H1 (cell line): ENCODE measurements at regions not wholly inside any gene's neighbourhood (a gene's known extent, or its start where the extent isn't known, plus 50 kb on each side); places are given as distances from the start of the nearest gene placed in this dataset.

Experiments used
- CTCF ChIA-PET: fragments of 300-600 bp; sonication (Branson Sonifier 250); formaldehyde crosslinking; loops from one replicate; lab custom pipeline; 2021; ENCODE audit not compliant: partially characterized antibody; lab: Charles Lee
- POLR2A ChIA-PET: fragments of 300-600 bp; sonication (Branson Sonifier 250); formaldehyde crosslinking; loops from one replicate; lab custom pipeline; 2021; ENCODE audit warnings: inconsistent platforms; ENCODE audit not compliant: partially characterized antibody; lab: Charles Lee
- DNase-seq, 2 experiments: peaks; one replicate each; pipeline versions ENCODE4 v3.0.0 to v3.0.0-alpha.2; 2010 to 2022; ENCODE audit warnings: low spot score in 2 of 2, low read depth in 1 of 2, mixed read lengths in 1 of 2
- FAIRE-seq: peaks from 2 replicates; lab custom pipeline; 2011; peaks lifted over from hg19 to GRCh38; lab: Jason Lieb, UNC
- H2AFZ ChIP-seq: 2 replicates; pipeline ENCODE4 v1.8.1; 2012; ENCODE audit warnings: low read length, inconsistent platforms
- H2AK5ac ChIP-seq: 2 replicates; pipeline ENCODE4 v1.6.1; 2013; ENCODE audit warnings: low read depth, low read length
- H2BK120ac ChIP-seq: replicated peaks from 2 replicates; pipeline ENCODE3; 2013; ENCODE audit warnings: low read depth, low read length, inconsistent platforms
- H2BK12ac ChIP-seq: 2 replicates; pipeline ENCODE4 v1.6.1; 2013; ENCODE audit warnings: low read depth, low read length
- H2BK15ac ChIP-seq: 2 replicates; pipeline ENCODE4 v1.6.1; 2013; ENCODE audit warnings: low read length
- H2BK20ac ChIP-seq: 2 replicates; pipeline ENCODE4 v1.6.1; 2013; ENCODE audit warnings: low read length
- H2BK5ac ChIP-seq: 2 replicates; pipeline ENCODE4 v1.6.1; 2013; ENCODE audit warnings: low read depth, low read length
- H3K14ac ChIP-seq: 2 replicates; pipeline ENCODE4 v1.6.1; 2013; ENCODE audit warnings: inconsistent platforms; ENCODE audit not compliant: insufficient read length
- H3K18ac ChIP-seq: 2 replicates; pipeline ENCODE4 v1.6.1; 2013; ENCODE audit warnings: low read length; ENCODE audit errors: extremely low read depth
- H3K23ac ChIP-seq: 2 replicates; pipeline ENCODE4 v1.6.1; 2013; ENCODE audit warnings: inconsistent platforms; ENCODE audit not compliant: insufficient read length
- H3K23me2 ChIP-seq: 2 replicates; pipeline ENCODE4 v1.6.1; 2013; ENCODE audit warnings: low read depth, low read length
- H3K27ac ChIP-seq: 2 replicates; pipeline ENCODE4 v1.6.1; 2011; ENCODE audit warnings: low read depth, low read length, inconsistent platforms
- H3K27me3 ChIP-seq, 4 experiments: replicated peaks in 1 of 4; 1 replicate in 1 of 4; 2 replicates in 3 of 4; pipeline versions ENCODE4 v1.6.1 to v1.8.1; 2011 to 2013; ENCODE audit warnings: low read length in 3 of 4, mild to moderate bottlenecking in 3 of 4, inconsistent platforms in 2 of 4, mixed read lengths in 2 of 4, moderate library complexity in 1 of 4; ENCODE audit not compliant: control insufficient read depth in 3 of 4, insufficient read depth in 3 of 4; ENCODE audit errors: extremely low read depth in 1 of 4
- H3K36me3 ChIP-seq, 4 experiments: 2 replicates each; pipeline versions ENCODE4 v1.6.1 to v1.8.1; 2011 to 2013; ENCODE audit warnings: mild to moderate bottlenecking in 4 of 4, low read length in 3 of 4, moderate library complexity in 2 of 4, control low read depth in 1 of 4, inconsistent platforms in 1 of 4; ENCODE audit not compliant: insufficient read depth in 4 of 4, control insufficient read depth in 2 of 4
- H3K4ac ChIP-seq: replicated peaks from 2 replicates; pipeline ENCODE3; 2013; ENCODE audit warnings: low read length, low read depth, mixed read lengths, inconsistent platforms; ENCODE audit not compliant: insufficient read length
- H3K4me1 ChIP-seq, 4 experiments: replicated peaks in 1 of 4; 1 replicate in 1 of 4; 2 replicates in 3 of 4; pipeline versions ENCODE4 v1.6.1 to v1.8.1; 2011 to 2013; ENCODE audit warnings: low read length in 3 of 4, inconsistent platforms in 2 of 4, mixed read lengths in 1 of 4; ENCODE audit not compliant: insufficient read depth in 4 of 4, control insufficient read depth in 3 of 4
- H3K4me2 ChIP-seq, 2 experiments: 2 replicates each; pipeline versions ENCODE4 v1.6.1 to v1.8.1; 2011 to 2013; ENCODE audit warnings: low read depth in 2 of 2, low read length in 2 of 2, control low read depth in 1 of 2, inconsistent platforms in 1 of 2, mild to moderate bottlenecking in 1 of 2; ENCODE audit not compliant: insufficient read depth in 1 of 2
- H3K4me3 ChIP-seq, 4 experiments: fragments of 200-600, 300-600 bp in 1 of 4; sonication (generic), shearing (Covaris generic), sonication (Bioruptor Twin) in 1 of 4; 2 replicates each; pipeline versions ENCODE4 v1.5.1 to v1.8.1; 2011 to 2016; ENCODE audit warnings: low read length in 4 of 4, low read depth in 3 of 4, control low read depth in 2 of 4, inconsistent platforms in 2 of 4, mild to moderate bottlenecking in 2 of 4, mixed read lengths in 1 of 4, moderate library complexity in 1 of 4; ENCODE audit not compliant: insufficient read depth in 2 of 4; ENCODE audit errors: extremely low read depth in 1 of 4
- H3K56ac ChIP-seq: replicated peaks from 2 replicates; pipeline ENCODE3; 2013; ENCODE audit warnings: low read depth, mild to moderate bottlenecking, mixed read lengths, low read length, inconsistent platforms; ENCODE audit not compliant: insufficient read length
- H3K79me1 ChIP-seq: 2 replicates; pipeline ENCODE4 v1.6.1; 2013; ENCODE audit warnings: low read depth, low read length, control low read depth
- H3K79me2 ChIP-seq, 2 experiments: 2 replicates each; pipeline versions ENCODE4 v1.6.1 to v1.8.1; 2012 to 2013; ENCODE audit warnings: low read length in 2 of 2, mild to moderate bottlenecking in 2 of 2, inconsistent platforms in 1 of 2; ENCODE audit not compliant: insufficient read depth in 2 of 2, control insufficient read depth in 1 of 2
- H3K9ac ChIP-seq, 4 experiments: replicated peaks in 1 of 4; 1 replicate in 1 of 4; 2 replicates in 3 of 4; pipeline versions ENCODE4 v1.6.1 to v1.8.1; 2011 to 2013; ENCODE audit warnings: low read depth in 3 of 4, low read length in 3 of 4, control low read depth in 2 of 4, mild to moderate bottlenecking in 2 of 4, moderate library complexity in 2 of 4, inconsistent platforms in 1 of 4; ENCODE audit errors: extremely low read depth in 1 of 4
- H3K9me3 ChIP-seq, 2 experiments: 2 replicates each; pipeline versions ENCODE4 v1.6.1 to v1.8.1; 2012 to 2013; ENCODE audit warnings: mild to moderate bottlenecking in 2 of 2, moderate library complexity in 2 of 2, control low read depth in 1 of 2, inconsistent platforms in 1 of 2, low read depth in 1 of 2, low read length in 1 of 2, mixed read lengths in 1 of 2; ENCODE audit not compliant: insufficient read depth in 2 of 2
- H4K20me1 ChIP-seq, 2 experiments: replicated peaks in 1 of 2; 2 replicates each; pipeline versions ENCODE3 to v1.8.1; 2011 to 2013; ENCODE audit warnings: inconsistent platforms in 2 of 2, low read length in 2 of 2, mild to moderate bottlenecking in 1 of 2; ENCODE audit not compliant: insufficient read depth in 2 of 2, control insufficient read depth in 1 of 2
- H4K5ac ChIP-seq: 2 replicates; pipeline ENCODE4 v1.6.1; 2013; ENCODE audit warnings: low read length, low read depth, mixed read lengths, inconsistent platforms; ENCODE audit not compliant: insufficient read length
- H4K8ac ChIP-seq: 2 replicates; pipeline ENCODE4 v1.8.0; 2013; ENCODE audit warnings: mild to moderate bottlenecking, moderate library complexity, low read length, inconsistent platforms; ENCODE audit not compliant: insufficient read depth; ENCODE audit errors: extremely low read depth
- H4K91ac ChIP-seq: replicated peaks from 2 replicates; pipeline ENCODE3; 2013; ENCODE audit warnings: low read length, mixed read lengths, inconsistent platforms; ENCODE audit not compliant: insufficient read length
- ASH2L ChIP-seq: fragments of 200-600, 300-600 bp; sonication (generic); IDR thresholded peaks from one replicate; pipeline ENCODE4 v1.7.1; 2017; ENCODE audit warnings: low read length
- BACH1 ChIP-seq: IDR thresholded peaks from 2 replicates; pipeline ENCODE4 v1.6.1; 2012; ENCODE audit warnings: low read length, improper control_type of control experiment
- CHD1 ChIP-seq: IDR thresholded peaks from 2 replicates; pipeline ENCODE4 v1.6.1; 2012; ENCODE audit warnings: low read depth, low read length, improper control_type of control experiment
- CHD2 ChIP-seq: IDR thresholded peaks from 2 replicates; pipeline ENCODE4 v1.6.1; 2012; ENCODE audit warnings: low read length, improper control_type of control experiment
- CTBP2 ChIP-seq: IDR thresholded peaks from 2 replicates; pipeline ENCODE4 v1.7.0; 2011; ENCODE audit warnings: borderline replicate concordance, mild to moderate bottlenecking, moderate library complexity, mixed read lengths, low read length; ENCODE audit not compliant: insufficient read depth, insufficient read length
- GTF2F1 ChIP-seq: IDR thresholded peaks from 2 replicates; pipeline ENCODE4 v1.6.1; 2012; ENCODE audit warnings: low read depth, low read length, improper control_type of control experiment, borderline replicate concordance
- KDM4A ChIP-seq: IDR thresholded peaks from one replicate; pipeline ENCODE4 v1.7.1; 2012; ENCODE audit warnings: low read depth, mild to moderate bottlenecking, moderate library complexity, low read length, inconsistent platforms; ENCODE audit not compliant: severe bottlenecking
- POLR2AphosphoS5 ChIP-seq: IDR thresholded peaks from 2 replicates; pipeline ENCODE4 v1.6.1; 2011; ENCODE audit warnings: low read depth, low read length
- RAD21 ChIP-seq, 2 experiments: IDR thresholded peaks in 1 of 2; conservative IDR thresholded peaks in 1 of 2; 2 replicates each; pipeline ENCODE4 v1.6.1; 2011; ENCODE audit warnings: low read depth in 2 of 2, low read length in 2 of 2, improper control_type of control experiment in 1 of 2, inconsistent platforms in 1 of 2, mild to moderate bottlenecking in 1 of 2, moderate library complexity in 1 of 2
- RNF2 ChIP-seq: fragments of 200-900, 300-1000 bp; sonication (generic); IDR thresholded peaks from 2 replicates; pipeline ENCODE4 v1.7.1; 2016; ENCODE audit warnings: borderline replicate concordance, low read depth, mild to moderate bottlenecking, antibody characterized with exemption, low read length; ENCODE audit not compliant: poor library complexity, severe bottlenecking; ENCODE audit errors: missing control alignments
- SAP30 ChIP-seq: fragments of 300-600 bp; sonication (generic); IDR thresholded peaks from 2 replicates; pipeline ENCODE4 v1.7.1; 2012; ENCODE audit warnings: low read length, moderate library complexity, mild to moderate bottlenecking, inconsistent platforms; ENCODE audit not compliant: insufficient read depth, insufficient replicate concordance
- ZNF274 ChIP-seq: IDR thresholded peaks from 2 replicates; pipeline ENCODE4 v1.7.0; 2012; ENCODE audit warnings: low read length, borderline replicate concordance; ENCODE audit errors: extremely low read depth
- WGBS, 2 experiments: shearing (Covaris generic) in 1 of 2; methylation state at CpG; one replicate each; pipeline versions ENCODE4 v1.1.6 to v1.1.7; 2013 to 2015; ENCODE audit warnings: low lambda C conversion rate in 2 of 2, mixed read lengths in 2 of 2, inconsistent platforms in 1 of 2, low coverage in 1 of 2, missing lambda C conversion rate in 1 of 2; ENCODE audit not compliant: insufficient replicate concordance in 2 of 2, insufficient coverage in 1 of 2, insufficient read length in 1 of 2; ENCODE audit errors: extremely low coverage in 1 of 2, missing lambda C conversion rate in 1 of 2; 5-methylcytosine and 5-hydroxymethylcytosine counted together
- TF ChIP-seq, protein P1 (sequence below): IDR thresholded peaks from 2 replicates; pipeline ENCODE4 v1.6.1; 2012; ENCODE audit warnings: inconsistent platforms

- H2BK15ac ChIP-seq = no peak overlapping the region
- no peak overlapping the region for H4K91ac ChIP-seq
- DNase-seq (no peak), FAIRE-seq (no peak)
- no peak overlapping the region for H2BK20ac ChIP-seq
- H4K8ac ChIP-seq = no peak overlapping the region
- H3K23me2 ChIP-seq = no peaks in the 10 kb centered on the region
- H2BK120ac ChIP-seq = no peak overlapping the region
- no peak overlapping the region for H3K14ac ChIP-seq
- H3K4me3 ChIP-seq = no peak overlapping the region
- H2BK5ac ChIP-seq = no peak overlapping the region
- ChIA-PET POLR2A (no interaction called here), CTCF (no interaction called here)
- H3K9me3 ChIP-seq = no peaks in the 10 kb centered on the region
- no peak overlapping the region for H3K18ac ChIP-seq
- H4K20me1 ChIP-seq = no peaks in the 10 kb centered on the region
- no peak overlapping the region for H2BK12ac ChIP-seq
- no peak overlapping the region for H2AK5ac ChIP-seq
- H3K27me3 ChIP-seq = no peaks in the 10 kb centered on the region
- H3K4ac ChIP-seq = no peak overlapping the region
- H3K56ac ChIP-seq = no peak overlapping the region
- H3K27ac ChIP-seq = no peak overlapping the region
- 66% methylated on average over 4 of the region's 4 CpGs; no CpG with 5 or more reads in 1 of the 2 experiments for WGBS, 2 experiments
- no peaks in the 10 kb centered on the region for H3K36me3 ChIP-seq
- H3K4me2 ChIP-seq = no peak overlapping the region
- no peak overlapping the region for H3K23ac ChIP-seq
- peak overlapping the region; percentile 34 for H2AFZ ChIP-seq
- no peaks in the 10 kb centered on the region for H3K79me2 ChIP-seq
- H3K9ac ChIP-seq = no peak overlapping the region
- H3K79me1 ChIP-seq = no peaks in the 10 kb centered on the region
- H3K4me1 ChIP-seq = 0 out of 7 replicates have a peak, but pooled peaks cover 0 to 5% (median 0%) of the 10 kb centered on the region in 4 experiments
- no peak overlapping the region for H4K5ac ChIP-seq
- TF ChIP-seq ZNF274 (no peak), GTF2F1 (no peak), RNF2 (no peak), SAP30 (no peak), RAD21 (IDR thresholded peaks at IDR 0.05 in 1 of 2, conservative IDR thresholded peaks at IDR 0.05 in 1 of 2; ENCODE audit: low read depth in 2 of 2, low read length in 2 of 2) (no peak), POLR2AphosphoS5 (no peak), KDM4A (no peak), CTBP2 (no peak), ASH2L (no peak), CHD2 (no peak), CHD1 (no peak), BACH1 (no peak)
- TF ChIP-seq, protein P1, sequence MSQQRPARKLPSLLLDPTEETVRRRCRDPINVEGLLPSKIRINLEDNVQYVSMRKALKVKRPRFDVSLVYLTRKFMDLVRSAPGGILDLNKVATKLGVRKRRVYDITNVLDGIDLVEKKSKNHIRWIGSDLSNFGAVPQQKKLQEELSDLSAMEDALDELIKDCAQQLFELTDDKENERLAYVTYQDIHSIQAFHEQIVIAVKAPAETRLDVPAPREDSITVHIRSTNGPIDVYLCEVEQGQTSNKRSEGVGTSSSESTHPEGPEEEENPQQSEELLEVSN = no peak
These were observed 1346.3 kb downstream of the REEP3 start for GRCh38 chr10:64867501-64867962.
